ENCODE measurements at regions not wholly inside any gene's neighbourhood (a gene's known extent, or its start where the extent isn't known, plus 50 kb on each side); places are given as distances from the start of the nearest gene placed in this dataset.

DNA sequence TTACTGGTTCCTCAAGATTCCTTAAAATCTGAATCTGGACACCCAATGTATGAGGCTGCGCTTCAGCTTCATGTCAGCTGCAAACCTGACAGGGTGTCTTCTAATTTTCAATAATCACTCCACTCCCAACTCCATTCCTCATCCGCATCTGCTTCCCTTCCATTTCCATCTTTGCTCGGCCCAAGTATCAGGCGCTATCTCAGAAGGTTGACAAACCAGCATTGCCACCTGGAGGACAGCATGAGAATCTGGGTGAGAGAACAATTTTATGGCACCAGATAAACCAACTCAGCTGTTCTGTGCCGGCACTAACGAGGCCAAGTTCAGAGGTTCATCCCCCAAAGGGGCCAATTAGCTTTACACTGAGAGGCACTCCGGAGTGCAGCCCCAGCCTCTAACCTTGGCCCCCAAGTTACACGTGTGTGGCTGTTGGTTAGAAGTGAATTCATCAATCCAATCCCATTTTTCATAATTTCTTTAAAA is 79.1 kb upstream of the LMO2 start:
- TF ChIP-seq EZH2 (IDR thresholded peaks at IDR 0.05) (no peak), POLR2AphosphoS5 (IDR thresholded peaks at IDR 0.05; ENCODE audit: borderline replicate concordance, low read depth, low read length) (no peak), FOXP2 (optimal IDR thresholded peaks at IDR 0.05; ENCODE audit: control extremely low read depth, extremely low read length, insufficient read depth) (peak; percentile 43)
